NB4 (cell line): ENCODE measurements at regions not wholly inside any gene's neighbourhood (a gene's known extent, or its start where the extent isn't known, plus 50 kb on each side); places are given as distances from the start of the nearest gene placed in this dataset.

Experiments used
- POLR2A ChIP-seq: IDR thresholded peaks from 2 replicates; pipeline ENCODE4 v1.6.1; 2011; ENCODE audit warnings: mild to moderate bottlenecking; ENCODE audit not compliant: insufficient read length; ENCODE audit errors: extremely low read depth
- TF ChIP-seq, protein P1 (sequence below): IDR thresholded peaks from one replicate; pipeline ENCODE4 v1.5.1; 2012; ENCODE audit warnings: low read depth, low read length

- TF ChIP-seq, protein P1, sequence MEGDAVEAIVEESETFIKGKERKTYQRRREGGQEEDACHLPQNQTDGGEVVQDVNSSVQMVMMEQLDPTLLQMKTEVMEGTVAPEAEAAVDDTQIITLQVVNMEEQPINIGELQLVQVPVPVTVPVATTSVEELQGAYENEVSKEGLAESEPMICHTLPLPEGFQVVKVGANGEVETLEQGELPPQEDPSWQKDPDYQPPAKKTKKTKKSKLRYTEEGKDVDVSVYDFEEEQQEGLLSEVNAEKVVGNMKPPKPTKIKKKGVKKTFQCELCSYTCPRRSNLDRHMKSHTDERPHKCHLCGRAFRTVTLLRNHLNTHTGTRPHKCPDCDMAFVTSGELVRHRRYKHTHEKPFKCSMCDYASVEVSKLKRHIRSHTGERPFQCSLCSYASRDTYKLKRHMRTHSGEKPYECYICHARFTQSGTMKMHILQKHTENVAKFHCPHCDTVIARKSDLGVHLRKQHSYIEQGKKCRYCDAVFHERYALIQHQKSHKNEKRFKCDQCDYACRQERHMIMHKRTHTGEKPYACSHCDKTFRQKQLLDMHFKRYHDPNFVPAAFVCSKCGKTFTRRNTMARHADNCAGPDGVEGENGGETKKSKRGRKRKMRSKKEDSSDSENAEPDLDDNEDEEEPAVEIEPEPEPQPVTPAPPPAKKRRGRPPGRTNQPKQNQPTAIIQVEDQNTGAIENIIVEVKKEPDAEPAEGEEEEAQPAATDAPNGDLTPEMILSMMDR = no peak
- TF ChIP-seq POLR2A = no peak
Observed at GRCh38 chr2:193868132-193868531, 1673.4 kb upstream of the TMEFF2 start.
